Right lobe of liver (tissue), 4 donors: ENCODE measurements at regions not wholly inside any gene's neighbourhood (a gene's known extent, or its start where the extent isn't known, plus 50 kb on each side); places are given as distances from the start of the nearest gene placed in this dataset.

ENCODE experiments used
- CTCF ChIP-seq, 4 donors: fragments of 200-600 bp in 3 of 4; fragments of 450-650 bp in 1 of 4; IDR thresholded peaks; one replicate each; pipeline versions ENCODE4 v1.5.1 to v1.8.0; 2016 to 2022; ENCODE audit warnings: antibody characterized with exemption in 4 of 4, mild to moderate bottlenecking in 2 of 4
- POLR2A ChIP-seq: fragments of 450-650 bp; IDR thresholded peaks from one replicate; pipeline ENCODE4 v1.6.1; 2017; ENCODE audit warnings: antibody characterized with exemption, mild to moderate bottlenecking
- donor health status: DM: no; HTN: no; CAD: no.
- donor health status: DM: no; HTN: no; CAD: no.
- donor health status: DM: no; HTN: yes; CAD: no.

DNA sequence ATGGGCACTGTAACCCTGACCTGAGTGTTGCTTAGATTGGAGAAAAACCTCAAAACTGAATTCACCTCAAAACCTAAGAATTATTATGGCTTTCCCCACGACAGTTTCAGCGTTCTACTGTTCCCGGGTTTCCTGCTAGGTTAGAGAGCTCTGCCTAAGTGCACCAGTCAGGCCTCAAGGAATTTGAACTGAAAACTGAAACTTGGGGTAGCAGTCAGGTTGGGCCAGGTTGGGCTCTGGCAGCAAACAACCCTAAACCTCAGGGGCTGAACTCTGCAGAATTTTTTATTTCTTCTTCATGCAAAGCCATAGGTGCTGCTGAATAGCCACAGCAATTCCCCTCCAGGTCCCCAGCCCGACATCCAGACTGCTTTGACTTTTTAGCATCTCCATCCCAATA, 437.0 kb upstream of the PROX1 start:
- TF ChIP-seq CTCF (IDR thresholded peaks at IDR 0.05), result no peak
- TF ChIP-seq POLR2A, result no peak
